CD4-positive, alpha-beta T cell treated with Interleukin-4 for 4 hours (primary cell): ENCODE measurements at regions not wholly inside any gene's neighbourhood (a gene's known extent, or its start where the extent isn't known, plus 50 kb on each side); places are given as distances from the start of the nearest gene placed in this dataset.

Experiments used
- DNase-seq: peaks from one replicate; pipeline ENCODE4 v3.0.0-alpha.2; 2020

DNA sequence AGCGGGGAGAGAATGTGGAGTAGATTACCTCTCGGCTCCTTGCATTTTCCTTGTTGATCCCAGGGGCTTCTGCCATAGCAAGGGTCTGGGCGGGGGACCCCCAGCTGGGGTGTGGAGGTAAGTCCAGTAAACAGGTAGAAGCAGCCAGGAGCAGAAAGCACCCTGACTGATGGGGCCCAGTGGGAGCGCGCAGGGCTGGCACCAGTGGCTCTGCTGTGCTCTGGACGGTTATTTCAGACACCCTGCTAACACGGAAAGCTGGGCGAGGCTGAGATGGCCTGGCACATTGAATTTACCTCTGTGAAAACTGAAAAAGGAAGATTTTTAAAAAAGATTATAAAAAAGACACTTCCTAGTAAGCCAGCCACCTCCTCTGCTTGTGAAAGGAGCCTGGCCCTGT, 88.4 kb upstream of the CALM2 start:
- DNase-seq, result no peak

GRCh38 chr2:47264143-47264542, 87.8 kb upstream of the CALM2 start:
- DNase-seq, result no peak

DNA sequence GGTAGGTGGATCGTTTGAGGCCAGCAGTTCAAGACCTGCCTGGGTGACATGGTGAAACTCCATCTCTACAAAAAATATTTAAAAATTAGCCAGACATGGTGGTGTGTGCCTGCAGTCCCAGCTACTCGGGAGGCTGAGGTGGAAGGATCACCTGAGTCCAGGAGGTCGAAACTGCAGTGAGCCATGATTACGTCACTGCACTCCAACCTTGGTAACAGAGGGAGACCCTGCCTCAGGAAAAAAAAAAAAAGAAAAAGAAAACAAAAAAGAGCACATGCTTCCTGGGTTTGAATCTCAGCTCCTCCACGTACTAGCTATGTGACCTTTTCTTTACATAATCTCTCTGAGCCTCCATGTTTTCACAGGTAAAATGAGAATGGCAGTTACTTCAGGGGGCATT, 86.3 kb upstream of the CALM2 start:
- DNase-seq, result no peak

GRCh38 chr2:47260971-47261370, 84.7 kb upstream of the CALM2 start:
- no peak for DNase-seq

DNA sequence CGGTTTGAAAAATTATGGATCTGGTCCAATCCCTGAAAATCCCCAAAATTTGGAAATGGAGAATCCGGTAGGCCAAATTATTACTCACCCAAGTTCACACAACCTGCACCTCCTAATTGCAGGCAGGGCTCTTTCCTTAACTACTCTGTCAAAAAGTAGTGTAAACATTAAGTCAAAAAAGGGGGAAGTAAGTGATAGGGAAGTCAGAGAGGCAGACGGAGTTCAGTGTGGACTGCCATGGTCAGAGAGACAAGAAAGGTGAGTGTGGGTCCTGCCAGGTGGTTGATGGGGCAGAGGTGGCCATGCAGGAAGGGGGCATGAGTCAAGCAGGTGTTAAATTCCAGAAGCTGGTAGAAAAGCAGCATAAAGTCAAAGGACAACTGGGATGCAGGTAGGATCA, 83.5 kb upstream of the CALM2 start:
- DNase-seq, result no peak

GRCh38 chr2:47257946-47258348, 81.6 kb upstream of the CALM2 start:
- DNase-seq, result no peak

DNA sequence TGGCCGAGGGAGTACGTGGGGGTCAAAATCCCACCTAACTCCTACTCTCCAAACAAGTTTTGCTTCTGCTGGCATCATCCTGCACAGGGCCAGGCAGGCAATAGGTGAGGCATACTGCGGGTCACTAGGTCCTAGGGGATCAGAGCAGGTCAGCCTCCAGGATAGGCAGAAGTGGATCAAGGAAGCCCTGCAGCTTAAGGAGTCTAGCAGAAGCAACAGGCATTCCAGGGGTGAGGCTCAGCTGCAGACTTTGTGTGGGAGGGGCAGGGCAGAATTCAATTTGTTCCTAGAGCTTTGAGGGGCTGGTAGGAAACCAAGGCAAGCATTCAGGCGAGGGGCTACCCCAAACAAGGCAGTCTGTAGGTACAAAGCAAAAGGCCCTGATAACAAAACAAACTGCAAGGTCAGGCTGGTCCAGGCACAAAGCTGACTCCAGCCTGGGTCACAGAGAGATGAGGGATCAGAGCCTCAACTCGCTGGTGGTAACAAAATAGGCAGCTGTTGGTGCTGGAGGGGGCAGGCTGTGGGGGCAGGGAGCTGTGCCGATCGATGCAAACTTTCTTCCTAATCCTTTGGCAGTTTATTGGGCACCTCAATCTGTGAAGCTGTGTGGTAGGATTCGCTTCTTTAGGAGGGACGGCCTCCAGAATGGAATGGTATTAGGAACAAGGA, 80.2 kb upstream of the CALM2 start:
- DNase-seq, result no peak

- no peak for DNase-seq
Measured at GRCh38 chr2:47255794-47256193, 79.5 kb upstream of the CALM2 start.

DNA sequence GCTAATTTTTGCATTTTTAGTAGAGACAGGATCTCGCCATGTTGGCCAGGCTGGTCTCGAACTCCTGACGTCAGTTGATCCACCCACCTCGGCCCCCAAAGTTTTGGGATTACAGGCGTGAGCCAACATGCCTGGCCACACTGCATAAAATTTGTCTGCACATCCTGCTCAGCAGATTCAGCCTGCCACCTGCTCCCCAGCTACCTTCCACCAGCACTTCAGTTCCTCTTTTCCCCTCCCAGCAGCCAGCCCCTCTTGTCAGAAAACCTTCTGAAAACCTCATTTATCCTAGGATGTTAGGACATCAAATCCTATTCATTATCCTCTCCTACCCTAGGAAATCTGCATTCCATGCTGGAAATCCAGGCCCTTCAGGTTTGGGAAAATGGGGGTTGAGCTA, 78.2 kb upstream of the CALM2 start:
- DNase-seq, result no peak

GRCh38 chr2:47253447-47253846, 77.1 kb upstream of the CALM2 start:
- no peak for DNase-seq

DNA sequence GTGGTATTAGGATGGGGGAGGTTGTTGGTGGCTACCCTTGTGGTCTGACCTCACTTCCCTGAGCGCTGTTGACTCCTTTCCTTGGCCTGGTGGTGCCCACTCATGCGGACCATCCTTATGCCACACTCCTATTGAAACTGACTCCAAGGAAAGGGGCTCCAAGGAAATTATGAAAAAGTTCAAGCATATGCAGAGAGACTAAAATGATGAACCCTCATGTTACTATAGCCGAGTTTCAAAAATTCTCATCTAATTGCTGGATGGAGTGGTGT, 75.0 kb upstream of the CALM2 start:
- DNase-seq, result no peak

GRCh38 chr2:47250586-47251403, 74.5 kb upstream of the CALM2 start:
- no peak for DNase-seq

DNA sequence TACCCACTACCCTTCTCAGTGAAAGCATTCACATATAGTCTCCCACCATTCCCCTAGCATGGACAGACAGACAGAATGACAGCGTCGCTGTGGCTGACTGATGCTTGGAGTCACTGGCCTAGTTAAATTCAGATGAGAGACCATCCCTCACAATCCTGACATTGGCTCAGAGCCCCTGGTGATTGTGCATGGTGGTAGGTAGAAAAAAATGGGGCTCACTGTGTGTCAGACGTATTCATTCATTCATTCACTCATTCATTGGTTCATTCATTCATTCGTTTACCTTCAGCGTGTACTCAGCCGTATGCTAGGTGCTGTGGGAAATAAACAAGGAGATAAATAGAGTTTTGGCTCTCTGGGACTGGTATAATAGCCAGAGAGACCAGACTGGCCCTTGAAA, 73.6 kb upstream of the CALM2 start:
- DNase-seq, result no peak

- DNase-seq, result no peak
Measured at GRCh38 chr2:47249157-47249900, 73.0 kb upstream of the CALM2 start.

DNA sequence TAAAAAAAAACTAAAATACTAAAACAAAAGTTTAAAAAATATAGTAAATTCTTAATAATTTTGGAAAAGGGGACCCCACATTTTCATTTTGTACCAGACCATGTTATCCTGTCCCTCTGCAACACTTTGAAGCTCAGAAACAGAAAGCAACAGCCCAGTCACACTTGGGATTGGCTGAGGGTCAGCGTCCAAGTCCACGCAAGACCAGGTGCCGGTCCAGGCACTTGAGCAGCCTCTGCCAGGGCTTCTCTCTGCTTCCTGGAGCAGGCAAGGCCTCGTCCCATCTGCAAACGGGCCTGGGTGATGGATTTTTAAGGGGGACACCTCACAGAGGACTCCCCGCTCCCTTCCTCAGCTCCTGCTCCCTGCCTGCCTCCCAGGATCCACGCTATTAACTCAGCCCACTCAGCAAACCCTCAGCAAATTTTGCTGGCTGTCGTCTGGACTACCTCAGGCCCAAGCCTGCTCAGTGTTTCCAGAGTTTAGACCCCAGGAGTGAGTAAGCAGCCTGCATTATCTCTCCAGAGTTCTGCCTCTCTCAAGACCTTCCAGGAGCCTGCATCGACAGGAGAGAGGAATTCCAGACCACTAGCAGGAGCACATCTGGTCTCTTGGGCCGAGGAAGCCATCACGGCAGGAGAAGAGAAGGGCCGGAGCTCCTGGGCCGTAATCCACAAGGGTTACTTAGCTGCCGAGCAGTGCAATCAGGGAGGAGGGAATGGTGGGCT, 67.4 kb upstream of the CALM2 start:
- DNase-seq, result no peak

GRCh38 chr2:47241715-47242114, 65.4 kb upstream of the CALM2 start:
- DNase-seq, result no peak

DNA sequence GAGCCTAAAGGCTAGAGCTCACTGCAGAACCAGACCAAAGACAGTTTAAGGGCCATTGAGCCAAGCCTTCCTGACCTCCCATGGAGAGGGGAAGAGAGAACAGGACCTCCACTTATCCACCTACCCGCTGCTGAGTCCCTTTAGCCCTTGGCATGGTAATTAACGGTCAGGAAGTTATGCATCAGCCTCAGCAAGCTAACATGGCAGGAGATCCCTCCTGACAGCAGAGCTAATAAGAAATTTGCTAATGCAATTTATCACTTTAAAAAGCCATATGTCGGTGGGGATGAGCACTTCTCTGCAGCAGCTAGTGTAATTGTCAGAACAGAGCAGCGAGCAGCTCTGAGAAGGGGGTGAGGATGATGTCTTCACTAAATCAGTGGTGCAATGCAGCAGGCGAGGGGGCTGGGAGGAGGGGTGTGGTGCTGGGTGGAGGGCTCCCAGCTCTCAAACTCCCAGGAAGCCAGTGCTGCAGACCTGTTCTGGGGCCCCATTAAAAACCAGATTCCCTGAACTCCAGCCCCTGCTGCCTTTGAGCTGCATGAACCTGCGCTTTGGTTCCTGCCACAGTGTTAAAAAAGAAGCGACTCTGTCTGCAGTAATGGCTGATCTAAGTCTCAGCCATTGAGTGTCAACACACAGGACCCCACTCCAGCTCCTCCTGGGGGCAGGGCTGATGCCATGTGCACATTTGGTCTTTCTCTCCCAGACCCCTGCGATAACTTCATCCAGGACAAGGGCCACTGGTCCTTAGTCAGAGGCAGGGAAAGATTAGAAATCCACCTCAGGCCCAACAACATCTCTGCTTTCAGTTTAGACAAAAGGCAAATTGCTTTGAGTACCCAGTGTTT, 63.0 kb upstream of the CALM2 start:
- no peak for DNase-seq

- DNase-seq, result no peak
Measured at GRCh38 chr2:47238638-47239037, 62.3 kb upstream of the CALM2 start.

- DNase-seq, result no peak
Measured at GRCh38 chr2:47237375-47238334, 61.3 kb upstream of the CALM2 start.

DNA sequence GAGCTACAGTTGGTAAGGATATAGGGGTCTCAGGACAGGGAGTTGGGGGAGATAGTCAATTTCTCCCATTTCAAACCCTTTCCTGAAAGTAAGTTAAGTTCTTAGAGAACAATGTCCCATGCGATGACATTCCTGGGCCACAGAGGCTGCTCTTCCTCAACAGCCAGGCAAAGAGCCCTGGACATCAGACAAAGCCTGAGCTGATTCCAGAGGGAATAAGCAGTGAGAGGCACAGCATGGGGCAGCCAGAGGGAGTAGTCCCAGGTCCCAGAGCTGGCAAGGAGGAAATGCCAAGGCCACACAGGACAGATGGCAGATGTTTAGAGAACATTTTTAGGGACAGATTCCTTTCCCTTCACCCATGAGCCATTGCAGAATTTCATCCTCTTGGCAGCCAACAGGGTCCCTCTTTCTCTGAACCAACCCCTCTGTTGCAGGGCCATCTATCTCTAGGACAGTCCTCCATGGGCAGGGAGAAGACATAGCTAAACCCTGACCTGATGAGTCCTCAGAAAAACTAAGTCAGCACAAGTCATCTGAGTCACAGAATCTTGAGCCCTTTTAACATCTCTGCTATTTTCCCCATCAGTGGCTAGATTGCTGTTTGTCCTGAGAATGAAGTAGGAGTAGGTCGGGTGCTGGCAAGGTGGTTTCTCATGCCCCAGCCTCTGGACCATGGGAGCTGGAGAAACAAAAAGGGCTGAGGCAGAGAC, 60.3 kb upstream of the CALM2 start:
- no peak for DNase-seq

GRCh38 chr2:47235132-47235531, 58.8 kb upstream of the CALM2 start:
- no peak for DNase-seq
